ENCODE measurements at regions not wholly inside any gene's neighbourhood (a gene's known extent, or its start where the extent isn't known, plus 50 kb on each side); places are given as distances from the start of the nearest gene placed in this dataset.

DNA sequence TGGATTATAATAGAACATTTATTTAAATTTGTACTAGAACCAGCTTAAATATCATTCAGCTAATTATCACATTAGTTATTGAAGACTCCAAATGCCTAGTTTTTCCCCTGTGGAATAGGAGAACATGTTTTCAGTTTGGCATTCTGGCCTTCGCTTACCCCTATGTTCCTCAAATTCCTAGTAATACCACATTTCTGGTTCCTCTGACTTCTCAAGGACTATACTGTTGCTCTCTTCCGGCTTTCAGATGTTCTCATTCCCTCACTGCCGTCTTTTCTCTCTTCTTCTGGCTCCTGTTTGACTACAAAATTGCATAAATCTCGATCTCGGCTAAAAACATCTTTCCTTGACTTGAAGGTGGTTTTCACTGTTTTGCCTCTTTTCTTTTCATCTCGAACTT is 71.8 kb upstream of the KHDRBS2 start:
- DNase-seq (ENCODE audit: low read depth in 1 of 2, low spot score in 1 of 2), result no peak

DNA sequence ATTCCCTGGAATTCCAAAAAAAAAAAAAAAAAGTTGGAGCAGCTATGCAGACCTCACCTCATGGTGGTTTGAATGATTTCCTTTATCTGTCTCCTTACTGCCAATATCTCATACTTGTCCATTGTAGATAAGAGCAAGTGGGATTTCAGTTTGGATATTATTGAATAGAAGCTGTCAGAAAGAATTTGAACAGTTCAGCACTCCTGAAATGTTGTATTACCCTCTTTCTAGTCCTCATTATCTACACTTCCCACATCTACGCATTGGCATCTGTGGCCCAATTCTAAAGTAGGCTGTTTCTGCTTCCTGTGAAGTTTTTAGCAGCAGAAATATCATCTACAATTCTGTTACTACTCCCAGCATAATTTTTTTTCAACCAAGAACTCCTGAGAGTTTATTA is 68.2 kb upstream of the KHDRBS2 start:
- no peaks in the 10 kb centered on the region for H3K27me3 ChIP-seq (ENCODE audit: insufficient read depth, poor library complexity, severe bottlenecking)
- no peak for DNase-seq (ENCODE audit: low read depth in 1 of 2, low spot score in 1 of 2)
- H3K4me3 ChIP-seq (replicated peaks; ENCODE audit: insufficient read depth, low read length), result no peak overlapping the region
- no peak overlapping the region for H3K27ac ChIP-seq (replicated peaks)
- TF ChIP-seq GABPA (IDR thresholded peaks at IDR 0.05; ENCODE audit: low read depth), result no peak
- TF ChIP-seq, protein P1, sequence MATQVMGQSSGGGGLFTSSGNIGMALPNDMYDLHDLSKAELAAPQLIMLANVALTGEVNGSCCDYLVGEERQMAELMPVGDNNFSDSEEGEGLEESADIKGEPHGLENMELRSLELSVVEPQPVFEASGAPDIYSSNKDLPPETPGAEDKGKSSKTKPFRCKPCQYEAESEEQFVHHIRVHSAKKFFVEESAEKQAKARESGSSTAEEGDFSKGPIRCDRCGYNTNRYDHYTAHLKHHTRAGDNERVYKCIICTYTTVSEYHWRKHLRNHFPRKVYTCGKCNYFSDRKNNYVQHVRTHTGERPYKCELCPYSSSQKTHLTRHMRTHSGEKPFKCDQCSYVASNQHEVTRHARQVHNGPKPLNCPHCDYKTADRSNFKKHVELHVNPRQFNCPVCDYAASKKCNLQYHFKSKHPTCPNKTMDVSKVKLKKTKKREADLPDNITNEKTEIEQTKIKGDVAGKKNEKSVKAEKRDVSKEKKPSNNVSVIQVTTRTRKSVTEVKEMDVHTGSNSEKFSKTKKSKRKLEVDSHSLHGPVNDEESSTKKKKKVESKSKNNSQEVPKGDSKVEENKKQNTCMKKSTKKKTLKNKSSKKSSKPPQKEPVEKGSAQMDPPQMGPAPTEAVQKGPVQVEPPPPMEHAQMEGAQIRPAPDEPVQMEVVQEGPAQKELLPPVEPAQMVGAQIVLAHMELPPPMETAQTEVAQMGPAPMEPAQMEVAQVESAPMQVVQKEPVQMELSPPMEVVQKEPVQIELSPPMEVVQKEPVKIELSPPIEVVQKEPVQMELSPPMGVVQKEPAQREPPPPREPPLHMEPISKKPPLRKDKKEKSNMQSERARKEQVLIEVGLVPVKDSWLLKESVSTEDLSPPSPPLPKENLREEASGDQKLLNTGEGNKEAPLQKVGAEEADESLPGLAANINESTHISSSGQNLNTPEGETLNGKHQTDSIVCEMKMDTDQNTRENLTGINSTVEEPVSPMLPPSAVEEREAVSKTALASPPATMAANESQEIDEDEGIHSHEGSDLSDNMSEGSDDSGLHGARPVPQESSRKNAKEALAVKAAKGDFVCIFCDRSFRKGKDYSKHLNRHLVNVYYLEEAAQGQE (IDR thresholded peaks at IDR 0.05; ENCODE audit: insufficient replicate concordance, low read depth), result no peak
- no peak for TF ChIP-seq POLR2AphosphoS5 (IDR thresholded peaks at IDR 0.05; ENCODE audit: low read depth)
- TF ChIP-seq SPI1 (IDR thresholded peaks at IDR 0.05; ENCODE audit: borderline replicate concordance, low read depth), result no peak
- TF ChIP-seq, protein P2, sequence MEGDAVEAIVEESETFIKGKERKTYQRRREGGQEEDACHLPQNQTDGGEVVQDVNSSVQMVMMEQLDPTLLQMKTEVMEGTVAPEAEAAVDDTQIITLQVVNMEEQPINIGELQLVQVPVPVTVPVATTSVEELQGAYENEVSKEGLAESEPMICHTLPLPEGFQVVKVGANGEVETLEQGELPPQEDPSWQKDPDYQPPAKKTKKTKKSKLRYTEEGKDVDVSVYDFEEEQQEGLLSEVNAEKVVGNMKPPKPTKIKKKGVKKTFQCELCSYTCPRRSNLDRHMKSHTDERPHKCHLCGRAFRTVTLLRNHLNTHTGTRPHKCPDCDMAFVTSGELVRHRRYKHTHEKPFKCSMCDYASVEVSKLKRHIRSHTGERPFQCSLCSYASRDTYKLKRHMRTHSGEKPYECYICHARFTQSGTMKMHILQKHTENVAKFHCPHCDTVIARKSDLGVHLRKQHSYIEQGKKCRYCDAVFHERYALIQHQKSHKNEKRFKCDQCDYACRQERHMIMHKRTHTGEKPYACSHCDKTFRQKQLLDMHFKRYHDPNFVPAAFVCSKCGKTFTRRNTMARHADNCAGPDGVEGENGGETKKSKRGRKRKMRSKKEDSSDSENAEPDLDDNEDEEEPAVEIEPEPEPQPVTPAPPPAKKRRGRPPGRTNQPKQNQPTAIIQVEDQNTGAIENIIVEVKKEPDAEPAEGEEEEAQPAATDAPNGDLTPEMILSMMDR (IDR thresholded peaks at IDR 0.05; ENCODE audit: insufficient read depth, low read length), result no peak

More for the DNA sequence above, 71.8 kb upstream of the KHDRBS2 start:
- no peaks in the 10 kb centered on the region for H3K27me3 ChIP-seq (ENCODE audit: insufficient read depth, poor library complexity, severe bottlenecking)
- H3K27ac ChIP-seq (replicated peaks), result no peak overlapping the region
- no peak for TF ChIP-seq GABPA (IDR thresholded peaks at IDR 0.05; ENCODE audit: low read depth)
- TF ChIP-seq, protein P1 (IDR thresholded peaks at IDR 0.05; ENCODE audit: insufficient replicate concordance, low read depth), result no peak
- no peak overlapping the region for H3K4me3 ChIP-seq (replicated peaks; ENCODE audit: insufficient read depth, low read length)

DNA sequence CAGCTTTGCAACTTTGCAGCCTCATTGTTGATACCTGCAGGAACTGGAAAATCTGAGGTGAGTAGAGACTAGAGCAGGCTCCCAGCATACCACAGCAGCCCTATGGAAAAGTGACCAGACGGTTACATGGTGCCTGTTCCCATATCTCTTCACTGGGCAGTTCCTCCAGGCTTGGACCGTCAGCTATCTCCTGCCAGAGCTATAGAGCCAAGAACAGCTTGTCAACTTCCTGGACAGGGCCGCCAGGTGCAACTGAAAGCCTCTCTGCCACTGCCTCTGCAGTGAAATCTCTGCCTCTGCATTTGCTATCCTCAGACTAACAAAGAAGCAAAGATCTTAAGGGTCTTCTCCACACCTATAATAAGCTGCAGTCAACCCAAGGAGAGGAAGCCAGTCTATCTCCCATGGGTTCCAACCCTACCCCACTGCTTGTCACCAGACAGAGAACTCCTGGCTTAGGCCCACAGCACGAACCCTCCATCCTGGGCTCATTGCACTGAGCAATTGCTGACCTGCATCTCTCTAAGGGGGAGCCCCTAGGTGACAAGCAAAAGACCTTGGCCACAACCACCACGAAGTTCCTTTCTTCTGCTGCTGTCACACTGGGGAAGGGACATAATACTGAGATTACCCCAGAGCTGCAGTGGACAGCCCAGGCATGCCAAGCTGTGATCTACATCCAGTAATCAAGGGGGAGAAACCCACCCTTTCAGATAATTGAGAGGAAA is 60.1 kb upstream of the KHDRBS2 start:
- DNase-seq (ENCODE audit: low read depth in 1 of 2, low spot score in 1 of 2), result no peak
- H3K27me3 ChIP-seq (ENCODE audit: insufficient read depth, poor library complexity, severe bottlenecking), result no peaks in the 10 kb centered on the region
- H3K4me3 ChIP-seq (replicated peaks; ENCODE audit: insufficient read depth, low read length), result no peak overlapping the region
- TF ChIP-seq POLR2AphosphoS5 (IDR thresholded peaks at IDR 0.05; ENCODE audit: low read depth) (no peak), GABPA (IDR thresholded peaks at IDR 0.05; ENCODE audit: low read depth) (no peak), SPI1 (IDR thresholded peaks at IDR 0.05; ENCODE audit: borderline replicate concordance, low read depth) (no peak)
- TF ChIP-seq, protein P2 (IDR thresholded peaks at IDR 0.05; ENCODE audit: insufficient read depth, low read length), result no peak
- TF ChIP-seq, protein P1 (IDR thresholded peaks at IDR 0.05; ENCODE audit: insufficient replicate concordance, low read depth), result no peak
- no peak overlapping the region for H3K27ac ChIP-seq (replicated peaks)
